ENCODE measurements at regions not wholly inside any gene's neighbourhood (a gene's known extent, or its start where the extent isn't known, plus 50 kb on each side); places are given as distances from the start of the nearest gene placed in this dataset.

DNA sequence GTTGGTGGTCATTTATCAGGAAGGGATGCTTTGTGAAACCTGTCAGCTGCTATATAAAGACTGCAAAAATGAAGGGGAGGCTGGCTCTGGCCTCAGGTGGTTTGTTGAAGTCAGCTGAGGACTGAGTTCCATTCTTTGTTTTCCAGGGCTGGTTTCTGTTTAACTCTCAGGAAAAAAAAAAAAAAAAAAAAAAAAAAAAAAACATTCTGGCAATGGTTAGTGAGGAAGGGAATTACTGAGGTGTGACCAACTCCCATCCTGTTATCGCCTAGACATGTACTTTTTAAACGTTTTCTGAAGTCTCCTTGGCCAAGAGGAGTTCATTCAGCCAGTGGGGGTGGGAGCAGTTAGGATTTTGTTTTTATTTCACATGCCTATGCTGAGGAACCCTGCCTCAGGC lies 316.3 kb downstream of the OXSM start:
- no peaks in the 10 kb centered on the region for H3K36me3 ChIP-seq (ENCODE audit: control insufficient read depth in 2 of 2, extremely low read depth in 1 of 2, insufficient read depth in 2 of 2, low read length in 2 of 2)
- H3K4me1 ChIP-seq (ENCODE audit: control insufficient read depth, extremely low read depth, insufficient read depth, low read length): no peaks in the 10 kb centered on the region
- H3K9ac ChIP-seq (ENCODE audit: control insufficient read depth, extremely low read depth, insufficient read depth, low read length): no peak overlapping the region
- dilution Hi-C loops (cut with MboI; ENCODE audit: extremely low pct_ligation_motif_present, low sequenced_read_pairs): no loop called here
- H3K4me2 ChIP-seq (ENCODE audit: control insufficient read depth, extremely low read depth, insufficient read depth, low read depth, low read length): no peak overlapping the region
- H2AFZ ChIP-seq (ENCODE audit: control insufficient read depth, low read length): no peak overlapping the region
- no peaks in the 10 kb centered on the region for H3K79me2 ChIP-seq (ENCODE audit: control insufficient read depth, insufficient read depth, low read length)
- no peaks in the 10 kb centered on the region for H3K9me3 ChIP-seq (ENCODE audit: control insufficient read depth, low read depth, low read length)
- TF ChIP-seq, protein P1, sequence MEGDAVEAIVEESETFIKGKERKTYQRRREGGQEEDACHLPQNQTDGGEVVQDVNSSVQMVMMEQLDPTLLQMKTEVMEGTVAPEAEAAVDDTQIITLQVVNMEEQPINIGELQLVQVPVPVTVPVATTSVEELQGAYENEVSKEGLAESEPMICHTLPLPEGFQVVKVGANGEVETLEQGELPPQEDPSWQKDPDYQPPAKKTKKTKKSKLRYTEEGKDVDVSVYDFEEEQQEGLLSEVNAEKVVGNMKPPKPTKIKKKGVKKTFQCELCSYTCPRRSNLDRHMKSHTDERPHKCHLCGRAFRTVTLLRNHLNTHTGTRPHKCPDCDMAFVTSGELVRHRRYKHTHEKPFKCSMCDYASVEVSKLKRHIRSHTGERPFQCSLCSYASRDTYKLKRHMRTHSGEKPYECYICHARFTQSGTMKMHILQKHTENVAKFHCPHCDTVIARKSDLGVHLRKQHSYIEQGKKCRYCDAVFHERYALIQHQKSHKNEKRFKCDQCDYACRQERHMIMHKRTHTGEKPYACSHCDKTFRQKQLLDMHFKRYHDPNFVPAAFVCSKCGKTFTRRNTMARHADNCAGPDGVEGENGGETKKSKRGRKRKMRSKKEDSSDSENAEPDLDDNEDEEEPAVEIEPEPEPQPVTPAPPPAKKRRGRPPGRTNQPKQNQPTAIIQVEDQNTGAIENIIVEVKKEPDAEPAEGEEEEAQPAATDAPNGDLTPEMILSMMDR (optimal IDR thresholded peaks at IDR 0.05 in 1 of 3, IDR thresholded peaks at IDR 0.05 in 1 of 3, conservative IDR thresholded peaks at IDR 0.05 in 1 of 3; ENCODE audit: extremely low read depth in 1 of 3, insufficient read depth in 2 of 3, low read length in 3 of 3): no peak
- TF ChIP-seq EZH2 (IDR thresholded peaks at IDR 0.05; ENCODE audit: low read length): no peak
- no peak overlapping the region for H3K4me3 ChIP-seq (ENCODE audit: control insufficient read depth in 2 of 3, extremely low read depth in 1 of 3, insufficient read depth in 2 of 3, low read depth in 1 of 3, low read length in 3 of 3)
- no peak for FAIRE-seq
- DNase-seq (ENCODE audit: low read depth, low spot score): no peak
- no peaks in the 10 kb centered on the region for H3K27me3 ChIP-seq (ENCODE audit: control insufficient read depth, extremely low read depth, insufficient read depth, low read length)
- no peak overlapping the region for H3K27ac ChIP-seq (ENCODE audit: control insufficient read depth, insufficient read depth, low read length)
- H4K20me1 ChIP-seq (ENCODE audit: control insufficient read depth, extremely low read depth, insufficient read depth, low read length): no peaks in the 10 kb centered on the region
- H3K9me1 ChIP-seq (ENCODE audit: control insufficient read depth, extremely low read depth, insufficient read depth, low read length): no peaks in the 10 kb centered on the region

DNA sequence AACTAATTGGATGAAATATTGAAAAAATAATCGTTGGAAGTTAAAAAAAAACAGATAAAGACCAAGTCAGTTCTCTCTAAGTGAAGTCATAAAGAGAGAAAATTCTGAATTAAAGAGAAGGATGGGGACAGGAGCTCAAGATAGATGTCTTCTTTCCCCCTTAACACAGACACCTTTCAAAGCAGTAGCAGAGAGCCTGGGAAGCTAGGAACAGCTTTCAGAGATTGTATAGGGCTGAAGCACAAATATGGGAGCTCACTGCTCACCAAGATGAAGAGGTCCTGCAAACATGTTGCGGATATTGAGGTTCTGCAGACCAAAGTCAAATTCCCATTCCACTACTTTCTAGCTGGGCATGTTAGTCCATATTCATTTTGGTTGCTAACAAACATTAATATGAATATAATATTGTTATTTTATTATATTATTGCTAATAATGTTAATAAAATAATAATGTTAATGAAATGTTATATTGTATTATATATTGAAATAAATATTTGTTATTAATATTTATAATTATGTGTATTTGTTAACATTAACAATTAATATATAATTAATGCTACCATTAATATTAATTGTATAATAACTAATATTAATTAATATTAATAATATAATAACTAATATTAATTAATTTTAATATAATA lies 319.1 kb downstream of the OXSM start:
- Histone ChIP-seq H3K4me3 (ENCODE audit: control insufficient read depth in 2 of 3, extremely low read depth in 1 of 3, insufficient read depth in 2 of 3, low read depth in 1 of 3, low read length in 3 of 3) (no peak overlapping the region), H3K79me2 (ENCODE audit: control insufficient read depth, insufficient read depth, low read length) (no peaks in the 10 kb centered on the region), H3K27ac (ENCODE audit: control insufficient read depth, insufficient read depth, low read length) (no peak overlapping the region), H3K4me2 (ENCODE audit: control insufficient read depth, extremely low read depth, insufficient read depth, low read depth, low read length) (no peak overlapping the region), H3K4me1 (ENCODE audit: control insufficient read depth, extremely low read depth, insufficient read depth, low read length) (no peaks in the 10 kb centered on the region), H4K20me1 (ENCODE audit: control insufficient read depth, extremely low read depth, insufficient read depth, low read length) (no peaks in the 10 kb centered on the region), H3K9ac (ENCODE audit: control insufficient read depth, extremely low read depth, insufficient read depth, low read length) (no peak overlapping the region), H3K9me1 (ENCODE audit: control insufficient read depth, extremely low read depth, insufficient read depth, low read length) (no peaks in the 10 kb centered on the region), H2AFZ (ENCODE audit: control insufficient read depth, low read length) (no peak overlapping the region), H3K27me3 (ENCODE audit: control insufficient read depth, extremely low read depth, insufficient read depth, low read length) (no peaks in the 10 kb centered on the region), H3K9me3 (ENCODE audit: control insufficient read depth, low read depth, low read length) (no peaks in the 10 kb centered on the region), H3K36me3 (ENCODE audit: control insufficient read depth in 2 of 2, extremely low read depth in 1 of 2, insufficient read depth in 2 of 2, low read length in 2 of 2) (no peaks in the 10 kb centered on the region)
- DNase-seq (ENCODE audit: low read depth, low spot score) (no peak), FAIRE-seq (no peak)
- dilution Hi-C loops (cut with MboI; ENCODE audit: extremely low pct_ligation_motif_present, low sequenced_read_pairs): no loop called here
- TF ChIP-seq, protein P1 (optimal IDR thresholded peaks at IDR 0.05 in 1 of 3, IDR thresholded peaks at IDR 0.05 in 1 of 3, conservative IDR thresholded peaks at IDR 0.05 in 1 of 3; ENCODE audit: extremely low read depth in 1 of 3, insufficient read depth in 2 of 3, low read length in 3 of 3): no peak
- TF ChIP-seq EZH2 (IDR thresholded peaks at IDR 0.05; ENCODE audit: low read length): no peak

Measured in keratinocyte (primary cell).